ENCODE measurements at regions not wholly inside any gene's neighbourhood (a gene's known extent, or its start where the extent isn't known, plus 50 kb on each side); places are given as distances from the start of the nearest gene placed in this dataset.

DNA sequence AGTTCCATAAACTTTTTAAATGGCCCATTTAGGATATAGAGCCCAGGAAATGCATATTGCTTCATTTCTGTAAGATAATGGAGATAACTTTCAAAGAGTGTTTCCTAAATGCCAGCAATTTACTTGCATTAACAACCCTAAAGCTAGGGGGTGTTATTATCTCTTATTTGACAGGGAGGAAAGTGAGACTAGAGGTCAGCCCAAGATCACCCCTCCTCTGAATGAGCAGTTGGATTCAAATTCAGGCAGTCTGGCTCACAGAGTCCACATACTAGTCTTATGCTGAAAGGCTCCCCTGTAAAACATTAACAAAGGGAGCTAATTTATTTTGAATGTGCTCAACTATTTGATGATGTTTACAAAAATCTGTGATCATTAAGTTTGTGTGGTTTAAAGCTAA is 49.9 kb upstream of the TRIM77 start:
- H3K4me3 ChIP-seq (ENCODE audit: low read depth, low read length), result no peak overlapping the region
- TF ChIP-seq, protein P1, sequence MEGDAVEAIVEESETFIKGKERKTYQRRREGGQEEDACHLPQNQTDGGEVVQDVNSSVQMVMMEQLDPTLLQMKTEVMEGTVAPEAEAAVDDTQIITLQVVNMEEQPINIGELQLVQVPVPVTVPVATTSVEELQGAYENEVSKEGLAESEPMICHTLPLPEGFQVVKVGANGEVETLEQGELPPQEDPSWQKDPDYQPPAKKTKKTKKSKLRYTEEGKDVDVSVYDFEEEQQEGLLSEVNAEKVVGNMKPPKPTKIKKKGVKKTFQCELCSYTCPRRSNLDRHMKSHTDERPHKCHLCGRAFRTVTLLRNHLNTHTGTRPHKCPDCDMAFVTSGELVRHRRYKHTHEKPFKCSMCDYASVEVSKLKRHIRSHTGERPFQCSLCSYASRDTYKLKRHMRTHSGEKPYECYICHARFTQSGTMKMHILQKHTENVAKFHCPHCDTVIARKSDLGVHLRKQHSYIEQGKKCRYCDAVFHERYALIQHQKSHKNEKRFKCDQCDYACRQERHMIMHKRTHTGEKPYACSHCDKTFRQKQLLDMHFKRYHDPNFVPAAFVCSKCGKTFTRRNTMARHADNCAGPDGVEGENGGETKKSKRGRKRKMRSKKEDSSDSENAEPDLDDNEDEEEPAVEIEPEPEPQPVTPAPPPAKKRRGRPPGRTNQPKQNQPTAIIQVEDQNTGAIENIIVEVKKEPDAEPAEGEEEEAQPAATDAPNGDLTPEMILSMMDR (IDR thresholded peaks at IDR 0.05; ENCODE audit: control insufficient read depth, extremely low read depth, insufficient read depth), result 0 out of 2 replicates have a peak, but pooled peaks have one; percentile 7
- no peak for DNase-seq (ENCODE audit: low read depth)
